Thoracic aorta (tissue), 2 donors: ENCODE measurements at regions not wholly inside any gene's neighbourhood (a gene's known extent, or its start where the extent isn't known, plus 50 kb on each side); places are given as distances from the start of the nearest gene placed in this dataset.
A peak's percentile ranks its signal among the peaks of the same experiment; 100 is the strongest.

ENCODE experiments used
- ATAC-seq: fragments of 150-250 bp; one replicate; pipeline ENCODE4 v1.8.0; 2017; ENCODE audit warnings: low read depth; ENCODE audit not compliant: insufficient number of reproducible peaks, low FRiP score
- DNase-seq: peaks from one replicate; pipeline ENCODE4 v3.0.0-alpha.2; 2020; ENCODE audit warnings: low spot score
- H3K27ac ChIP-seq, 2 donors: fragments of 200-600 bp; sonication (generic); 1 replicate in 1 of 2; 2 replicates in 1 of 2; pipeline ENCODE4 v1.5.1; 2016; ENCODE audit warnings: mild to moderate bottlenecking in 2 of 2, moderate library complexity in 2 of 2
- H3K27me3 ChIP-seq: fragments of 200-600 bp; sonication (generic); replicated peaks from 2 replicates; pipeline ENCODE4 v1.6.0; 2016; ENCODE audit warnings: mild to moderate bottlenecking; ENCODE audit not compliant: insufficient read depth
- H3K36me3 ChIP-seq: fragments of 200-600 bp; sonication (generic); one replicate; pipeline ENCODE4 v1.5.1; 2016
- H3K4me1 ChIP-seq, 2 donors: fragments of 200-600 bp; sonication (generic); 1 replicate in 1 of 2; 2 replicates in 1 of 2; pipeline versions ENCODE4 v1.5.1 to v1.6.0; 2016; ENCODE audit warnings: low read depth in 2 of 2, mild to moderate bottlenecking in 1 of 2; ENCODE audit not compliant: control insufficient read depth in 1 of 2
- H3K4me3 ChIP-seq: fragments of 200-600 bp; sonication (generic); 2 replicates; pipeline ENCODE4 v1.5.1; 2016; ENCODE audit warnings: mild to moderate bottlenecking
- H3K9me3 ChIP-seq: fragments of 200-600 bp; sonication (generic); 2 replicates; pipeline ENCODE4 v1.5.1; 2016
- CTCF ChIP-seq: fragments of 200-600 bp; sonication (generic); IDR thresholded peaks from one replicate; pipeline ENCODE4 v1.5.1; 2019; ENCODE audit warnings: antibody characterized with exemption

- ATAC-seq (no peak), DNase-seq (no peak)
- H3K4me3 ChIP-seq = no peak overlapping the region
- H3K36me3 ChIP-seq = no peaks in the 10 kb centered on the region
- H3K4me1 ChIP-seq = no peaks in the 10 kb centered on the region
- no peaks in the 10 kb centered on the region for H3K9me3 ChIP-seq
- H3K27ac ChIP-seq = no peak overlapping the region
- H3K27me3 ChIP-seq = no peaks in the 10 kb centered on the region
- TF ChIP-seq CTCF = peak; percentile 53
Measured at GRCh38 chr5:36414869-36415282, 113.2 kb upstream of the RANBP3L start.

DNA sequence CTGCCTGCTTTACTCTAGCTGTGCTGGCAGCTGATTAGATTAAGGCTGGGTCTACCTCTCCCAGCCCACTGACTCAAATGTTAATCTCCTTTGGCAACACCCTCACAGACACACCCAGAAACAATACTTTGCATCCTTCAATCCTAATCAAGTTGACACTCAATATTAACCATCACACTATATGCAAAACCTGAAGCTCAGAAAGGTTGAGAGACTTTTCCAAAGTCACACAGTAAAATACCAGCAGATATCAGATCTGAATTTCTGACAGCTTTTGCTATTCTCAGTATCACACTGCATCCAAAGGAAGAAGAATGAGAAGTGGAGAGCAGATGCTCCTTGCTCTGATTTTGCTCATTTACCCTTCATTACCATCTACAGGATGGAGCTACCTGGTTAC lies 114.9 kb upstream of the RANBP3L start:
- H3K27ac ChIP-seq = no peak overlapping the region
- H3K36me3 ChIP-seq = no peaks in the 10 kb centered on the region
- no peaks in the 10 kb centered on the region for H3K4me1 ChIP-seq
- TF ChIP-seq CTCF = no peak
- H3K27me3 ChIP-seq = no peaks in the 10 kb centered on the region
- H3K4me3 ChIP-seq = no peak overlapping the region
- H3K9me3 ChIP-seq = no peaks in the 10 kb centered on the region
- DNase-seq = no peak
- no peak for ATAC-seq

DNA sequence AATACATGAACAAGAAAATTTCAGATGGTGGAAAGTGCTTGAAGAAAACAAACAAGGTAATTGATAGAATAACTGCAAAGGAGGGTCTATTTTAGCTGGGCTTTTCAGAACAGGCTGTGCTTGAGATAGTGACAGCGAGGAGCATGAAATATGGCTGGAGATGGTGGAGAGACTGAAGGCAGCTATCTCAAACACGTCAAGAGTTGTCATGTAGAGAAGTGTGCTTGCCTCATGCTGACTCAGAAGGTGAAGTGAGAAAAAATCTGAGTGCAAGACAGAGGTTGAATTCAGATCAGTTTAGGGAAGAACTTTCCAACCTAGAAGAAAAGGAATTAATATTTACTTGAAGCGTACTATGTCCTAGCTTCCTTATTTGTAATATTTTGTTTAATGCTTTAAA lies 115.5 kb upstream of the RANBP3L start:
- no peak overlapping the region for H3K27ac ChIP-seq
- ATAC-seq (no peak), DNase-seq (no peak)
- H3K4me3 ChIP-seq = no peak overlapping the region
- no peak for TF ChIP-seq CTCF
- no peaks in the 10 kb centered on the region for H3K27me3 ChIP-seq
- H3K36me3 ChIP-seq = no peaks in the 10 kb centered on the region
- H3K4me1 ChIP-seq = no peaks in the 10 kb centered on the region
- H3K9me3 ChIP-seq = no peaks in the 10 kb centered on the region

GRCh38 chr5:36417668-36418067 lies 116.0 kb upstream of the RANBP3L start:
- Histone ChIP-seq H3K4me1 (no peaks in the 10 kb centered on the region), H3K36me3 (no peaks in the 10 kb centered on the region), H3K4me3 (no peak overlapping the region), H3K9me3 (no peaks in the 10 kb centered on the region), H3K27ac (no peak overlapping the region), H3K27me3 (no peaks in the 10 kb centered on the region)
- ATAC-seq = no peak
- TF ChIP-seq CTCF = no peak
- DNase-seq = no peak

- H3K27ac ChIP-seq = no peak overlapping the region
- H3K27me3 ChIP-seq = no peaks in the 10 kb centered on the region
- no peak for TF ChIP-seq CTCF
- no peaks in the 10 kb centered on the region for H3K36me3 ChIP-seq
- H3K4me3 ChIP-seq = no peak overlapping the region
- peaks cover 0 to 4% of the 10 kb centered on the region in 2 donors for H3K4me1 ChIP-seq
- ATAC-seq = no peak
- no peaks in the 10 kb centered on the region for H3K9me3 ChIP-seq
- DNase-seq = no peak
Measured at GRCh38 chr5:36418152-36418979, 116.7 kb upstream of the RANBP3L start.
